Endothelial cell of umbilical vein (primary cell): ENCODE measurements at regions not wholly inside any gene's neighbourhood (a gene's known extent, or its start where the extent isn't known, plus 50 kb on each side); places are given as distances from the start of the nearest gene placed in this dataset.

Experiments used
- BruUV-seq: library from RNA; stranded (reverse); fragments of 400-500 nt; replicated peaks from 2 replicates; lab custom pipeline; 2021; lab: Mats Ljungman, UMichigan
- CTCF ChIA-PET: fragments of 300-600, 350-600 bp; sonication (Branson Sonifier 250); formaldehyde crosslinking; loops from one replicate; lab custom pipeline; 2021; ENCODE audit warnings: antibody characterized with exemption, inconsistent platforms; lab: Charles Lee
- POLR2A ChIA-PET: fragments of 300-600, 350-600 bp; sonication (Branson Sonifier 250); formaldehyde crosslinking; loops from one replicate; lab custom pipeline; 2021; ENCODE audit warnings: antibody characterized with exemption, inconsistent platforms; lab: Charles Lee
- DNase-seq: peaks from one replicate; pipeline ENCODE4 v3.0.0-alpha.2; 2011; ENCODE audit warnings: low read depth, low spot score
- FAIRE-seq: peaks from 2 replicates; lab custom pipeline; 2011; peaks lifted over from hg19 to GRCh38; lab: Jason Lieb, UNC
- H2AFZ ChIP-seq: 2 replicates; pipeline ENCODE4 v1.6.0; 2012; ENCODE audit warnings: low read depth, low read length, control low read depth, inconsistent platforms
- H3K27ac ChIP-seq: 2 replicates; pipeline ENCODE4 v1.5.1; 2011; ENCODE audit warnings: low read depth, mild to moderate bottlenecking, control low read depth, low read length, moderate library complexity; ENCODE audit not compliant: insufficient read depth
- H3K27me3 ChIP-seq, 2 experiments: 2 replicates each; pipeline versions ENCODE4 v1.6.0 to v1.6.1; 2011; ENCODE audit warnings: low read length in 2 of 2, mixed read lengths in 1 of 2; ENCODE audit not compliant: control insufficient read depth in 2 of 2, insufficient read depth in 2 of 2
- H3K36me3 ChIP-seq, 2 experiments: 2 replicates in 1 of 2; 3 replicates in 1 of 2; pipeline ENCODE4 v1.5.1; 2011; ENCODE audit warnings: low read length in 2 of 2, mild to moderate bottlenecking in 1 of 2, moderate library complexity in 1 of 2; ENCODE audit not compliant: control insufficient read depth in 2 of 2, insufficient read depth in 2 of 2; ENCODE audit errors: extremely low read depth in 1 of 2
- H3K4me1 ChIP-seq: 3 replicates; pipeline ENCODE4 v1.5.1; 2011; ENCODE audit warnings: mild to moderate bottlenecking, low read length; ENCODE audit not compliant: control insufficient read depth, insufficient read depth; ENCODE audit errors: extremely low read depth
- H3K4me2 ChIP-seq: 2 replicates; pipeline ENCODE4 v1.6.1; 2011; ENCODE audit warnings: low read length, control low read depth, mixed read lengths; ENCODE audit not compliant: insufficient read depth
- H3K4me3 ChIP-seq, 3 experiments: fragments of 200-600 bp in 1 of 3; sonication (generic), shearing (Covaris generic) in 1 of 3; replicated peaks in 1 of 3; 2 replicates each; pipeline ENCODE4 v1.5.1; 2011 to 2016; ENCODE audit warnings: control low read depth in 3 of 3, low read length in 3 of 3, mild to moderate bottlenecking in 2 of 3, inconsistent platforms in 1 of 3, low read depth in 1 of 3, moderate library complexity in 1 of 3; ENCODE audit not compliant: insufficient read depth in 1 of 3
- H3K79me2 ChIP-seq: 2 replicates; pipeline ENCODE4 v1.6.0; 2012; ENCODE audit warnings: low read length, inconsistent platforms; ENCODE audit not compliant: control insufficient read depth, insufficient read depth
- H3K9ac ChIP-seq: replicated peaks from 2 replicates; pipeline ENCODE3; 2011; ENCODE audit warnings: low read length, control low read depth; ENCODE audit not compliant: insufficient read depth; ENCODE audit errors: extremely low read depth
- H3K9me1 ChIP-seq: replicated peaks from 3 replicates; pipeline ENCODE4 v1.6.0; 2011; ENCODE audit warnings: mild to moderate bottlenecking, low read length; ENCODE audit not compliant: control insufficient read depth, insufficient read depth; ENCODE audit errors: extremely low read depth
- H3K9me3 ChIP-seq: replicated peaks from 2 replicates; pipeline ENCODE4 v1.5.1; 2012; ENCODE audit warnings: low read length, inconsistent platforms; ENCODE audit not compliant: control insufficient read depth, insufficient read depth
- H4K20me1 ChIP-seq: replicated peaks from 2 replicates; pipeline ENCODE3; 2011; ENCODE audit warnings: mild to moderate bottlenecking, low read length; ENCODE audit not compliant: control insufficient read depth, insufficient read depth; ENCODE audit errors: extremely low read depth
- EZH2 ChIP-seq: IDR thresholded peaks from 2 replicates; pipeline ENCODE4 v1.6.1; 2012; ENCODE audit warnings: borderline replicate concordance, low read depth, mild to moderate bottlenecking, moderate library complexity, low read length, inconsistent platforms; ENCODE audit not compliant: severe bottlenecking
- FOS ChIP-seq: IDR thresholded peaks from 2 replicates; pipeline ENCODE4 v1.6.1; 2011; ENCODE audit warnings: mild to moderate bottlenecking, low read length, moderate library complexity, borderline replicate concordance; ENCODE audit not compliant: insufficient read depth
- JUN ChIP-seq: IDR thresholded peaks from 2 replicates; pipeline ENCODE4 v1.6.1; 2011; ENCODE audit warnings: borderline replicate concordance, low read depth; ENCODE audit not compliant: insufficient read length, insufficient read depth
- MYC ChIP-seq: IDR thresholded peaks from one replicate; pipeline ENCODE4 v1.6.1; 2011; ENCODE audit warnings: mild to moderate bottlenecking, low read depth, low read length
- POLR2AphosphoS5 ChIP-seq: IDR thresholded peaks from 2 replicates; pipeline ENCODE4 v1.6.1; 2012; ENCODE audit warnings: low read depth, mild to moderate bottlenecking, control low read depth, low read length, moderate library complexity; ENCODE audit not compliant: insufficient read depth
- dilution Hi-C: fragments of 300-500 bp; cut with MboI; formaldehyde crosslinking; loops from one replicate; pipeline ENCODE4 v1.15.0; 2019; ENCODE audit warnings: low sequenced_read_pairs; ENCODE audit not compliant: extremely low pct_ligation_motif_present
- intact Hi-C: fragments of 100-400 bp; cut with micrococcal nuclease; formaldehyde crosslinking; loops from one replicate; pipeline ENCODE4 v1.10.0; 2022
- TF ChIP-seq, protein P1 (sequence below), 2 donors: IDR thresholded peaks; 1 replicate in 1 of 2; 2 replicates in 1 of 2; pipeline ENCODE4 v1.5.1; 2011; ENCODE audit warnings: low read length in 2 of 2, mild to moderate bottlenecking in 2 of 2, moderate library complexity in 2 of 2, control low read depth in 1 of 2, inconsistent platforms in 1 of 2, low read depth in 1 of 2; ENCODE audit not compliant: insufficient read depth in 1 of 2; ENCODE audit errors: extremely low read depth in 1 of 2

DNA sequence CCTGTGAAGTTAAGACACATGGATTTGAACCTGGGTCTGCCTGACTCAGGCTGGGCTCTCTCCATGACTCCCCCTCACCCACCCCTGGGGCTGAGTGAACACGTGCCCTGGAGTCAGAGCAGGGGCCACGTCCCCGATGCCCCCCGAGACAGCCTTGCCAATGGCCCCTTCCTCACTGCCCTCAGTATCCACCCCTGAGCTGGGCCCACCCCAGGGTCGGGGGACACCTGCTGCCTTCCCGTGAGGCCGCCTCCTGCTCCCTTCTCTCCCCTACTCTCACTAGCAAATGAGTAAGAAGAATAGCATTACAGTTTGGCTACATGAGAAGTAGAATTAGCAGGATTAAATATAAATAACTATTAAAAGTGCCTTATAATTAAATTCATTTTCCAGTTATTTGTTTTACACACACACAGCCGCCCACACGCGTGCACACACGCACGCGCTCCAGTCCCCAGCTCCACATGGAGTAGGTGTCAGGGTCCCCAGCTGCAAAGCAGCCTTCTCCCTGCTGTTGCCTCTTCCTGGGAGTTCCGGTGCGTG, 117.4 kb upstream of the LINGO1 start:
- TF ChIP-seq EZH2 (no peak), MYC (no peak), POLR2AphosphoS5 (no peak), JUN (no peak), FOS (no peak)
- TF ChIP-seq, protein P1, sequence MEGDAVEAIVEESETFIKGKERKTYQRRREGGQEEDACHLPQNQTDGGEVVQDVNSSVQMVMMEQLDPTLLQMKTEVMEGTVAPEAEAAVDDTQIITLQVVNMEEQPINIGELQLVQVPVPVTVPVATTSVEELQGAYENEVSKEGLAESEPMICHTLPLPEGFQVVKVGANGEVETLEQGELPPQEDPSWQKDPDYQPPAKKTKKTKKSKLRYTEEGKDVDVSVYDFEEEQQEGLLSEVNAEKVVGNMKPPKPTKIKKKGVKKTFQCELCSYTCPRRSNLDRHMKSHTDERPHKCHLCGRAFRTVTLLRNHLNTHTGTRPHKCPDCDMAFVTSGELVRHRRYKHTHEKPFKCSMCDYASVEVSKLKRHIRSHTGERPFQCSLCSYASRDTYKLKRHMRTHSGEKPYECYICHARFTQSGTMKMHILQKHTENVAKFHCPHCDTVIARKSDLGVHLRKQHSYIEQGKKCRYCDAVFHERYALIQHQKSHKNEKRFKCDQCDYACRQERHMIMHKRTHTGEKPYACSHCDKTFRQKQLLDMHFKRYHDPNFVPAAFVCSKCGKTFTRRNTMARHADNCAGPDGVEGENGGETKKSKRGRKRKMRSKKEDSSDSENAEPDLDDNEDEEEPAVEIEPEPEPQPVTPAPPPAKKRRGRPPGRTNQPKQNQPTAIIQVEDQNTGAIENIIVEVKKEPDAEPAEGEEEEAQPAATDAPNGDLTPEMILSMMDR (IDR thresholded peaks at IDR 0.05; ENCODE audit: extremely low read depth in 1 of 2, insufficient read depth in 1 of 2, low read depth in 1 of 2, low read length in 2 of 2), result no peak
- Histone ChIP-seq H3K4me3 (no peak overlapping the region), H3K27me3 (no peaks in the 10 kb centered on the region), H3K9me3 (no peaks in the 10 kb centered on the region), H3K4me1 (no peaks in the 10 kb centered on the region), H2AFZ (no peak overlapping the region), H3K27ac (no peak overlapping the region), H3K9me1 (no peaks in the 10 kb centered on the region), H3K4me2 (no peak overlapping the region), H3K79me2 (no peaks in the 10 kb centered on the region), H3K9ac (no peak overlapping the region), H4K20me1 (no peaks in the 10 kb centered on the region), H3K36me3 (no peaks in the 10 kb centered on the region)
- no peak for FAIRE-seq
- no peak for DNase-seq
- no TSS peak for BruUV-seq
- intact Hi-C loops, result no loop called here
- dilution Hi-C loops, result no loop called here
- ChIA-PET CTCF (interaction anchor here (1.1 kb wide), 1 partner anchor 71 kb away, joined by 3 read pairs; no protein-coding TSS in a partner anchor), POLR2A (no interaction called here)
